GM19193 (cell line): ENCODE measurements at regions not wholly inside any gene's neighbourhood (a gene's known extent, or its start where the extent isn't known, plus 50 kb on each side); places are given as distances from the start of the nearest gene placed in this dataset.

Experiments
- POLR2A ChIP-seq: IDR thresholded peaks from 4 replicates; pipeline ENCODE4 v1.6.1; 2011; ENCODE audit not compliant: insufficient read depth, insufficient read length; ENCODE audit errors: extremely low read depth

DNA sequence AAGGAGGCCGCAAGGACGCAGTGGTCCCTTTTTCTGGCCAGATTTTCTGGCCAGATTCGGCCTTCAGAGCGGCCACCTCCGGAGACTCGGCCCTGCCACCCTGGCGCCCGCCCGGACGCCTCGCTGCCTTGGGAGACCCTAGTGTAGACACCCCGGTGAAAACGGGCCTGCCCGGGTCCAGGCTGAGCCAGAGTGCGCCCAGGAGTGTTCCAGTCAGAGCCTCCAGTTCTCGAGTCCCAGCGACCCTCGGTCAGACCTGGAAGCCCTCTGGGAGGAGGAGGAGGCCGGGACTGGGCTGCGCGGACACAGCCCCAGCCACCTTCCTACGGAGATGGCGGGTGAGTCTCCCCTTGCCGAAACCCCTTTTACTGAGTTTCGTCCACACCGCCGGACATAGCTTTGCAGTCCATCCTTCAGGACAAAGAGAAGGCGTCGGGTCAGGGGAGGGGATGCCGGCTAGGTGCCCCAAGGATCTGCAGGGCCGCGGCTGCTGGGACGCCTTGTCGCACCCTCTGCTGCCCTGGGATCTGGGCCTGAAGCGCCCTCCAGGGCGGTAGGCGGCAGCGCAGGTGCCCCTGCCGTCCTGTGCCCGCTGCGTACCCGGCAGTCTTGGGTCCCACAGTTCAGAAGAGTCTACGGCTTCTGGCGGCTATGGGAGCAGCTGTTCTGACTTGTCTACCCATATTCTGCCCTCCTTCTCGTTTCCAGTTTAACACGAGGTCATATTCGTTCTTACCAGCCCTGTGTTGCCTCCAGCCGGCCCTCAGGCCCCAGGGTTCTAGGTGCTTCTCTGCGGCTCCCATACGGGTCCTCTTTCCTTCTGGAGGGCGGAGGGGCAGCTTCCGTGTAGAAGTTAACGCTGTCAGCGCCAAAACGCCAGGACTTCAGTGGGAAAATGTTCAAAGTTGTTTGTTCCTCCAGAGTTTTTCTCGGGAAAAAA lies 1771.7 kb upstream of the CDH9 start:
- TF ChIP-seq POLR2A, result no peak

DNA sequence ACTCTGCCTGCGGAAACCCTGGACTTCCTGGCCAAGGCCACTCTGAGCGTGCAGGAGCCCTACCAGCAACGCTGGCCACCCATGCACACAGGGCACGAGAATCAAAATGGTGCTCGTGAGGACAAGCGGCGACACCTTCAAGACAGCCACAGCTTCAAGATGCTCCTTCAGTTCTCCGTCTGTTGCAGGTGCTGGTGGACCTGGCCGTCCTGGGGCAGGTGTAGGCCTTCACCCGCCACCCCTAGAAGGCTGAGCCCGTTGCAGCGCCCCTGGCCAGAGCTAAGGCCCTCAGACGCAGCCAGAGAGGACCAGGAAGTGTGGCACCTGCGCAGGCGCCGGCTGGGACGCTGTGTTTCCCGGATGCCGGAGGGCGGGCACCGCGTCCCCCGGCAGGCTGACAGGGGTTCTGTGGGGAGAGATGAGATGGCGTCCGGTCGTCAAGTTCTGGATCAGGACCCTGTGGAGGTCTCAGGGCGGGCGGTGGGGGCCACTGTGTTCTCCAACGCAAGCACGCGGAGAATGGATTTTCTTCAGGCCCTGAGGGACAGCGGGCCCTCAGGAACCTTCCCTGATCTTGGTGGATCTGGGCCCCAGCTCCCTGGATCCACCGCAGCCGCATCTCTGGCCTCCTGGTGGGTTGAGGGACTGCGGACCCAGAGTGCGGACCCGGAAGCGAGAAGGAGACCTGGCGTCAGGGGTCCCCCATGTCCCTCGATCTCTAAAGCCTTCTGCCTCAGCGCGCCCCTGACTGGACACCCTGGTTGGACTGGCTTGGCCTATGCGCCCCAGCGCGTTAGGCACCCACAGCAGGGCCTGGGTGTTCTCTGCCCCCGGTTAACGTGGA lies 1770.8 kb upstream of the CDH9 start:
- no peak for TF ChIP-seq POLR2A

DNA sequence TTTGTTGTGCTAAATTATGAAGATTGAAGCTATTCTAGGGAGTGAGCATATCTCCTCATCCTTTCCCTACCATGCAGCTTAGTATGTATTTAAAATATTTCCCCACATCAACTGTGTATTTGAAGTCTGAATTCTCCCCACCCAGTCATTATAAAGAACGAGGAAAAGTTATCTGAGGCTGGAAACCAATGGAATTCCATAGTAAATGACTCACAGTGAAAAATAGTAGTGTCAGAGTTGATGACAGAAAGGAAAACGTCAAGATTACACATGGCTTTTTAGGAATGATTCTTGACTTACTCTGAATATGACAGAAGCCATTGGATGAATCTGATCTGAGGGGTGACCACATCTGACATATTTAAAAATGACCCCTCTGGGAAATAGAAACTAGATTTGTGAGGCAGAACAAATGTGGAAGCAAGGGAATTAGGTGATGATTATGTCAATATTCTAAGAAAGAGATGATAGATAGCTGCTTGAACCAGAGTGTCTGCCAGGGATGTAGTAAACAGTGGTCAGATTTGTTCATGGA lies 1768.9 kb upstream of the CDH9 start:
- no peak for TF ChIP-seq POLR2A

DNA sequence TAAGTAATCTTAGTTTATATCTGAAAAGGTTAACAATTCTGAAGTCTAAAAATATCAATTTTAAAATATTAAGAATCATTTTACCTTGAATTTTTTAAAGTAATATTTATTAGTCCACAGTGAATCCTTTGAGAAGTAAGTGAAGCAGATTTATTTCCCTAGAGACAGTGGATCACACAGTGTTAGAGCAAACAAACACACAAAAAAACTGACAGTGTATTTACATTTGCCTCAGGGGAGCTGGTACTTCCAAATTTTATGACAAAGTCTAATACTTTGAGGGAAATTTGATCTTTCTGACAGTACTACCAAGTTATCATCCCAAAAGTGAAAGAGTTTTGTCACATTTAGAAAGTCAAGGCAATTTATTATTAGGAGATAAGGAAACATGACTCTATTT lies 1750.6 kb upstream of the CDH9 start:
- TF ChIP-seq POLR2A, result no peak

DNA sequence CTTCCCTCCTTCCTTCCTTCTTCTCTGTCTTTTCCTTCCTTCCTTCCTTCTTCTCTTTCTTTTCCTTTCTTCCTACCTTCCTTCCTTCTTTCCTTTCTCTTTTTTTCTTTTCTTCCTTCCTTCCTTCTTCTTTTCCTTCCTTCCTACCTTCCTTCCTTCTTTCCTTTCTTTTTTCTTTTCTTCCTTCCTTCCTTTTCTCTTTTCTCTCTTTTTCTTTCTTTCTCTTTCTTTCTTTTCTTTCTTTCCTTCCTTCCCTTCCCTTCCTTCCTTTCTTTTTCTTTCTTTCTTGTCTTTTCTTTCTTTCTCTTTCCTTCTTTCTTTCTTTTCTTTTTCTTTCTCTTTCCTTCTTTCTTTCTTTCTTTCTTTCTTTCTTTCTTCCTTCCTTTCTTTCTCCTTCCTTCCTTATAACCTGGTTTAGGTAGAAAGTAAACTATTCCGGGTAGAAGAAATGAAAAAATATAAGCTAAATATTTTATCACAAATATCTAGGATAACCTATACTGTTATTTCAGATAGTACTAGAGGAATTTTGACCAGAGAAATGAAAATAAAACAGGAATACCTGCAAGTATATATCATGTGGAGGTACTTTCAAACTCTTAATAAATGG lies 1741.8 kb upstream of the CDH9 start:
- no peak for TF ChIP-seq POLR2A

DNA sequence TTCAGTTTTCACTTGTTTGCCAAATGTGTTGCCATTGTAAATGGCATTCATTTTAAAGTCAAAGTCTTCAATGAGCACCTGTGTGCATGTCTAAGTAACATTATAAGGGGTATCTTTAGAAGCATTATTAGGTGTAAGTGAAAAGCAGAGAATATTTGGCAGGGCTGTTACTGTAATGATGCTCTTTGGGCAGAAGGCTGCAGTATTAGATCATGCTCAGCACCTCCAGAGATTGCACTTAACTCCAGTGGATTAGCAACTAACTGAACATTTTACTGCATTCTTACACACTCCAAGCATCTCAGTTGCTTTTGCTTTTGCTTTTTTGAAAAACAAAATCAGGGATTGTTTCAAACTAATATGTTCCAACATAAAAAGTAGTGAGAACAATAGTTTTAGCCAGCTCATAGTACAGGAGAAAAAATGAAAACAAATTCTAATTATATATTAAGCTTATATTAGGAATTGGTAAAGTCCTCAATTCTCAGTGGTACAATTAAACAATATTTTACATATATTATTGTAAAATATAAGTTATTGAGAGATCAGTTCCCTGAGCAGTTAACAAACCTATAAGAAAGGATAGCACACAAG lies 1740.9 kb upstream of the CDH9 start:
- no peak for TF ChIP-seq POLR2A

DNA sequence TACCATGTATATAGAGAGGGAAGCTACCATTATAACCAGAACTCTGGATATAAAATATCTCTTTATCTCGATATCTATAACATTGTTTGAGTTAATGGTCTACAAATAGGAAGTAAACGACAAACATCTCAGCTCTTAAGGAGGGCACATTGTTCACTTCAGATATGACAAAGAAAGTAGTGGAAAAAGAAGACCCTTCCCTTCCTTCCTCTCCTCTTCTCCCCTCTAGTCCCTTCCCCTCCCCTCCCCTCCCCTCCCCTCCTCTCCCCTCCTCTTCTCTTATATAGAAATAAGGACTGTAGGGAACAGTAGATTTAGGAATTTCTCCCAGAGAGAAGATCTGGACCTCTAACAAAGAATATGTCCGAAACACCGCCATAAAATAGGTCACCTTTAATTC lies 1731.9 kb upstream of the CDH9 start:
- no peak for TF ChIP-seq POLR2A

DNA sequence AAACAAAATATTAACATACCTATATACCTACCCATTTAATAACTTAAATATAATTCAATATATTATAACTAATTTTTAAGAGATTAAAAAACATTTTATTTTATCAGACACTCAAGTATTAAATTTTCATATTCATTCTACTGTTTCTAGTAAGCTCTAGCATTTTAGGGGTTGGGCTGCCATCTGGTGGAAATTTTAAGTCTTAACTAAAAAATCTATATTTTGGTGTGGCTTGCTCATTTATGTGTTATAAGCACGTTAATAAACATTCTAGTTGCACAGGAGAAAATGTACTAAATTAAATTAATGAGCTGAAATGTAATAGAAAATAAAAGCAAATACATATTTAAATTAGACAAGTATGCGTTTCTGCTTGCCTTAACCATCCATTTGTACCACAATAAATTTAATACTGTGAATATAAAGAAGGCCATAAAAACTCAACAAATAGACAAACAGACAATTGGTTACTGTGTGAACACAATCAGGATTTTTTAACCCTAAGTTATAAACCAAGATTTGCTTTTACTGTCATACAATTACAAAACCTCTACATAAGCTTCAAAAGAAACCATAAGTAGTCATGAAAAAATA lies 1728.3 kb upstream of the CDH9 start:
- no peak for TF ChIP-seq POLR2A

DNA sequence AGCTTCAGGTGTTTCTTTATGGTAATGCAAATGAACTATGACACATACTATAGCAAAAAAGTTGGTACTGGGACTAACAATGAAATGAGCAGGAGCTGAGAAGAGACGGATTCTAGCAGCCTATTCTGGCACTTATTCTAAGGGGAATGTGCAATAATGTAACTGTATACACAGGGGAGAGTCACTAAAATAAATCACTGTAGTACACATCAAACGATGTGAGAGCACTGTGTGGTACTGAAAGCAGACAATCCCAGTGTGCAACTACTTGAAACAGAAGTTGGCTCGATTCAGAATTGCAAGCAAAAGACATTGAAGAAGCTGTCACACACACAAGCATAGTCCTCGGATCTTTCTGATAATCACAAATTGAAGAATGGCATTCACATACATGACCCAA lies 1713.0 kb upstream of the CDH9 start:
- TF ChIP-seq POLR2A, result no peak

DNA sequence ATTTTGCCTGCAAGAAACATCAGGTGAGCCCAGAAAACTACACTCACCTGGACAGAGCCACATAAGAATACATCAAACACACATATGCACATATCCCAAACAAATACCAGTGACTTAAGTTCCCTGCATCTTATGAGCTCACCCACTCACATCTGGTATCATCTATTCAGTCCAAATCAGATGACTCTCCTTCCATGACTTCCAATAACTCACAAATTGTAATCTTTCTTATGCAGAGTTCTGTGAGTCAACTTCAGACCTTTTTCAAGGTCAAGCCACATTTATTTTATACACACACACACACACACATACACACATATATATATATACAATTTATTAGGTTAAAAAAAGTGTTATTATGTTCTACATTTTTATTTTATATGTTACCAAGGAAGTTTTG lies 1711.9 kb upstream of the CDH9 start:
- TF ChIP-seq POLR2A, result no peak

DNA sequence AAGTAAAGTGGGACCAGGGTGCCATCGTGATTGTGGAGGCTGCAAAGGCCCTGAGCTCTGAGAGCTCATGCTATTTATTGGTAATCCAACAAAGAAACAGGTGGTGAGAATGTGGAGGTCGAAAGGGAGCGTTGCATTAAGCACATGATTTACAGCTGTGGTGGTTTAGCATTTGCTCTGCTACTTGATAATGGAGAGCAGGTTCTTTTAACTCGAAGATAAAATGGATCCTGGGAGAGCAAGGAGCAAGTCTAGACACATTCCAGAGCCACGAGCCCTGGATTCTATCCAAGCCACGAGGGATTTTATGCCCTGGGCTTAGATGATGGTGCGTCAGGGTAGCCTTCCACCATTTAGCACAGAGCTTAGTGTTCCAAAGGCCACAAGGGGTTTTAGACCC lies 1710.1 kb upstream of the CDH9 start:
- TF ChIP-seq POLR2A, result no peak

DNA sequence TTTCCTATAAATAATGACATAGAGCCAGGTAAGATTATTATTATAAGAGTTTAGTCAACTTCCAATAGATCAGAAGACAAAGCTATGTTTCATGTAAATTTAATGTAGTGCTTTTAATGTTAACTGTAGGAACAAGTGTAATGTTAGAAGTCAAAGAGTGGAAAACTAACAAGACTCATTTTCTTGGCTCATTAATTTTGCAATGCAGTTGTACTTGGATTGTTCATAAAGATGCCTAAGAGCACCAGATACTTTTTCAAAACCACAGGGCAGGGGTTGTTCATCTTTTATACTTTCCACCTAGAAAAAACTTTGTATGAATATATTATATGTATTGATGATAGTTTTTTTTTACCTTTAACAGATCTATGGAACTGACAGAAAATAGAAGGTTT lies 1705.3 kb upstream of the CDH9 start:
- no peak for TF ChIP-seq POLR2A

DNA sequence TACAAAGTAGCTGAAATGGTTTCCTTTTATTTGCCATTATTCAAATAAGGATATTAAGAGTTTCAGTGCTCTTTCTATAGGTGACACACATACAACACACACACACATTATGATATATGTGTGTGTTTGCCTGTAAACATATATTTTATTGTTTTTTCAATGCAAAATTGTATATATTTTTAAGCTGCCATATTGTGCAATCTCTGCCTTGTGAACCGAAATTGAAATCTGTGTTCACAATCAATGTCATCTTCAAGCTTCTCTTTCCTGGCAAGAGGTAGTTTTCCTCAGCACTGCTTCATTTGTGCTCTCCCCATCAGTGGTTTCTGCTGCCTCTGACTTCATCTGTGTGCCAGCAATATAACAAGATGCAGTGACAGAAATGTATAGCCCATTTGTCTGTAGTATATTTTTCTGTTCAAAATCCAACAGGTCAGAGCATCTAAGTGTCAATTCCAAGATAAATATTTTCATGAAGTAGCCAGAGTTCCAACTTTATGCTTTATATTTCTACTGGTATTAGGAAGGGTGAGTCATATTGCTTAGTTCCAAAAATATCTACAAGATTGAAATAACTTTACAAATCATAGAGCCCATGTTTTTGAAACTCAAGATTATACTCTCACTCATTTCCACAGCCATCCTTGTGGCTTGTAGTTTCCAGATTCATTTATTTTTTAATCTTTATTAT lies 1704.8 kb upstream of the CDH9 start:
- no peak for TF ChIP-seq POLR2A

DNA sequence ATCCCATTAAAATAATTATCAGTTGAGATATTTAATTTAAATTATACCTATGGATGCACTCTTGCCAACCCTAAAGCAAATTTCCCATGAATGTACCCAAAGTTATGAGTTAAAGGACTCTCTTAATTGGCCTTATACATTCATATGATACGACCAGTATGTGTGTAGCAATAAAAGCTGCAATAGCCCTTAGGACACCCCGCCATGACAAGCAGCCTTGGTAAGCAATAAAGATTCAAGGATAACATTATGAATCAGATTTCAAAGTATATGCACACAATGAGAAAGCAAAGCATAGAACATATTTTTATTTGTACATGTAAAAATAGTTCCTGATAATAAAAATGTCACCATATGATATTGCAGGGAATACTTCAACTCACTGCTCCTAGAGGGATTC lies 1699.3 kb upstream of the CDH9 start:
- no peak for TF ChIP-seq POLR2A

DNA sequence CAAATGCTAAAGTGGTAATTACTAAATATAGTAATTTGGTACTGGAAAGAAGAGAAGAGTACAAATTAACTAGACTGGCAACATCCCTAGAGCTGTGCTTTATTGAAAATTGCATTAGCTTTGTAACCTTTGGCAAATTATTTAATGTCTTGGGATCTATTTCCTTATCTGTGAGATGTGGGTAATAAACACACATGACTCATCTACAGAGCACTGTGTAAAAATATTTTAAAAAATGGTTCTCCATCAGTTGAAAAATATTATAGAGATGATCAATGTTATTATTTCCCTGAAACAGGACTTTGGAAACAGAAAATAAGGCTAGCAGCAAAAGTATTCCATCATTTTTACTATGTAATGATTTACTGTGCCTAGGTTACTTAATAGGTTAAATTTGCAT lies 1698.8 kb upstream of the CDH9 start:
- no peak for TF ChIP-seq POLR2A

DNA sequence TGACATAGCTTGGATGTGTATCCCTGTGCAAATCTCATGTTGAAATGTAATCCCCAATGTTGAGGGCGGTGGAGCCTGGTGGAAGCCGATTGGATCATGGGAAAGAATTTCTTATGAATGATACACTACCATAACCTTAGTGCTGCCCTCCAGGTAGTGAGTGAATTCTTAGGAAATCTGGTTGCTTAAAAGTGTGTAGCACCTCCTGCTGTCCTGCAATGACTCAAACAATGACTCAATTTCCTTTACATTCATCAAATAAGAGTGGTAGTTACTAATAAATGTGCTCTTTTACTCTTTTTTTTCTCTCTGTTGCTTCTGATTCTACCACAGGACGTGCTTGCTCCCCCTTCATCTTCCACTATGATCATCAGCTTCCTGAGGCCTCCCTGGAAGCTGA lies 1696.0 kb upstream of the CDH9 start:
- no peak for TF ChIP-seq POLR2A
